HEK293T (cell line): ENCODE measurements at regions not wholly inside any gene's neighbourhood (a gene's known extent, or its start where the extent isn't known, plus 50 kb on each side); places are given as distances from the start of the nearest gene placed in this dataset.

ENCODE experiments used
- ARNT ChIP-seq: fragments of 450-650 bp; IDR thresholded peaks from 2 replicates; pipeline ENCODE4 v1.6.1; 2017; ENCODE audit warnings: mild to moderate bottlenecking
- BHLHE40 ChIP-seq: fragments of 450-650 bp; IDR thresholded peaks from 2 replicates; pipeline ENCODE4 v1.6.1; 2016; ENCODE audit warnings: mild to moderate bottlenecking, moderate library complexity, borderline replicate concordance
- CTBP1 ChIP-seq: fragments of 450-650 bp; IDR thresholded peaks from 2 replicates; pipeline ENCODE4 v1.6.1; 2016; ENCODE audit warnings: borderline replicate concordance
- ELF4 ChIP-seq: fragments of 450-650 bp; IDR thresholded peaks from 2 replicates; pipeline ENCODE4 v1.6.1; 2017; ENCODE audit warnings: antibody characterized with exemption
- FOXA1 ChIP-seq: fragments of 450-650 bp; IDR thresholded peaks from 2 replicates; pipeline ENCODE4 v1.6.1; 2016; ENCODE audit warnings: mild to moderate bottlenecking
- FOXK2 ChIP-seq: fragments of 450-650 bp; IDR thresholded peaks from 2 replicates; pipeline ENCODE4 v1.6.1; 2016; ENCODE audit warnings: mild to moderate bottlenecking
- FOXM1 ChIP-seq: fragments of 450-650 bp; IDR thresholded peaks from 2 replicates; pipeline ENCODE4 v1.6.1; 2017; ENCODE audit warnings: mild to moderate bottlenecking, borderline replicate concordance
- LEF1 ChIP-seq: fragments of 450-650 bp; IDR thresholded peaks from 2 replicates; pipeline ENCODE4 v1.6.1; 2017; ENCODE audit warnings: mild to moderate bottlenecking, borderline replicate concordance
- NFRKB ChIP-seq: fragments of 450-650 bp; IDR thresholded peaks from 2 replicates; pipeline ENCODE4 v1.6.1; 2016; ENCODE audit warnings: mild to moderate bottlenecking, moderate library complexity
- SP1 ChIP-seq: fragments of 450-650 bp; IDR thresholded peaks from 2 replicates; pipeline ENCODE4 v1.6.1; 2017
- SUZ12 ChIP-seq: fragments of 450-650 bp; IDR thresholded peaks from 2 replicates; pipeline ENCODE4 v1.6.1; 2016; ENCODE audit warnings: mild to moderate bottlenecking
- ZNF384 ChIP-seq: fragments of 450-650 bp; IDR thresholded peaks from 2 replicates; pipeline ENCODE4 v1.6.1; 2016
- TF ChIP-seq, protein P1 (sequence below): fragments of 450-650 bp; IDR thresholded peaks from 2 replicates; pipeline ENCODE4 v1.6.1; 2016

DNA sequence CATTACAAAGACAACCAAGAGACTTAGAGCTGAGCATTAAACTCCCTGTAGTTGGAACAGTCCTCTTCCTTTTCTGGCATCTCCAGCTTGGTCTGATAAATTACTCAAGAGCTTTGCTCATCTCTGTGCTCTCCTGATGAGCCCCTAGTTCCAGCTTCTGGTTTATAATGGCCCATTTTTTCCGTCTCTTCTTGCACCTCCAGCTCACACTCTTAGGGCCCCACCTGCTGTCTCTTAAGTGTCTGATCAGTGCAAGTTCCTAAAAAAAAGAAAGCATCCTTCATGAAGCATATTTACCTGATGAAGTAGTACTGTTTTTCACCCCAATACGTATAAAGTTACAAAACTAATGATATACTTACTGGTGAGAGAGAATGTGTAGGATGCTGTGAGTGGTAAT, 822.9 kb downstream of the RNF144A start:
- TF ChIP-seq BHLHE40 (no peak), ARNT (no peak), ZNF384 (no peak), CTBP1 (no peak), ELF4 (no peak), LEF1 (no peak), FOXK2 (no peak), SUZ12 (no peak), SP1 (no peak), FOXA1 (no peak), FOXM1 (no peak), NFRKB (no peak)
- TF ChIP-seq, protein P1, sequence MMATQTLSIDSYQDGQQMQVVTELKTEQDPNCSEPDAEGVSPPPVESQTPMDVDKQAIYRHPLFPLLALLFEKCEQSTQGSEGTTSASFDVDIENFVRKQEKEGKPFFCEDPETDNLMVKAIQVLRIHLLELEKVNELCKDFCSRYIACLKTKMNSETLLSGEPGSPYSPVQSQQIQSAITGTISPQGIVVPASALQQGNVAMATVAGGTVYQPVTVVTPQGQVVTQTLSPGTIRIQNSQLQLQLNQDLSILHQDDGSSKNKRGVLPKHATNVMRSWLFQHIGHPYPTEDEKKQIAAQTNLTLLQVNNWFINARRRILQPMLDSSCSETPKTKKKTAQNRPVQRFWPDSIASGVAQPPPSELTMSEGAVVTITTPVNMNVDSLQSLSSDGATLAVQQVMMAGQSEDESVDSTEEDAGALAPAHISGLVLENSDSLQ, result no peak
